Fibroblast of lung (primary cell): ENCODE measurements at regions not wholly inside any gene's neighbourhood (a gene's known extent, or its start where the extent isn't known, plus 50 kb on each side); places are given as distances from the start of the nearest gene placed in this dataset.

ENCODE experiments used
- CTCF ChIP-seq, 2 donors: IDR thresholded peaks in 1 of 2; conservative IDR thresholded peaks in 1 of 2; 1 replicate in 1 of 2; 2 replicates in 1 of 2; pipeline ENCODE4 v1.5.1; 2011 to 2012; ENCODE audit warnings: low read length in 2 of 2, control low read depth in 1 of 2, inconsistent platforms in 1 of 2, low read depth in 1 of 2, mild to moderate bottlenecking in 1 of 2
- EZH2 ChIP-seq: IDR thresholded peaks from 2 replicates; pipeline ENCODE4 v1.5.1; 2012; ENCODE audit warnings: low read length, control low read depth, mild to moderate bottlenecking; ENCODE audit errors: missing control alignments

- TF ChIP-seq CTCF (conservative IDR thresholded peaks at IDR 0.05 in 1 of 2, IDR thresholded peaks at IDR 0.05 in 1 of 2; ENCODE audit: low read depth in 1 of 2, low read length in 2 of 2) (peak; percentile 15 to 33), EZH2 (no peak)
Observed at GRCh38 chr2:16727256-16727655, 61.6 kb upstream of the CYRIA start.
